ENCODE measurements at regions not wholly inside any gene's neighbourhood (a gene's known extent, or its start where the extent isn't known, plus 50 kb on each side); places are given as distances from the start of the nearest gene placed in this dataset.

DNA sequence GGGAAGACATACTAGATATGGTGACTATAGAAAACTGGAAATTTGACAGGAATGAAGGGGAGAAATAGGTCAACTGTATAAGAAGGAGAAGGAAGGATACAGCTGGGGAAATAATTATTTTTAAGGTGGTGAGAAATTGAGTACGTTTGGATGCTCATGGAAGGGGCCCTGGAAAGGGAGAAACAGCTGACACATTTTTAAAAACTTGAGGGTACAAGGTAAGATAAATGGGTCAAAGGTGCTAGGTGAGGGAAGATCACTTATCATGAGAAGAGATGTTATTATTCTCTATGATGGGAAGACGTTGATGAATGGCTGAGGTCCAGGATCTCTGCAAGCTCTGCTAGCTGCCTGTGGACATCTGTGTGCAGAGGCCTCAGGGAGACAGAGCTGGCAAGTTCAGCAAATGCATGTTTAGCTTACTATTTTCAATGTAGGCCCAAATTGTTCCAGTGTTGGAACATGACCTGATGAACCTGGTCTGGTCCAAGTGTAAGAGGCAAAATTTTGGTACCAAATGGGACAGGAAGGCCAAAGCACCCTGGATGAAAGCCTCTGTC lies 181.7 kb downstream of the MTRR start:
- no peak for DNase-seq

GRCh38 chr5:8053270-8053669 lies 184.3 kb downstream of the MTRR start:
- DNase-seq = no peak

GRCh38 chr5:8057769-8058168 lies 188.8 kb downstream of the MTRR start:
- no peak for DNase-seq

DNA sequence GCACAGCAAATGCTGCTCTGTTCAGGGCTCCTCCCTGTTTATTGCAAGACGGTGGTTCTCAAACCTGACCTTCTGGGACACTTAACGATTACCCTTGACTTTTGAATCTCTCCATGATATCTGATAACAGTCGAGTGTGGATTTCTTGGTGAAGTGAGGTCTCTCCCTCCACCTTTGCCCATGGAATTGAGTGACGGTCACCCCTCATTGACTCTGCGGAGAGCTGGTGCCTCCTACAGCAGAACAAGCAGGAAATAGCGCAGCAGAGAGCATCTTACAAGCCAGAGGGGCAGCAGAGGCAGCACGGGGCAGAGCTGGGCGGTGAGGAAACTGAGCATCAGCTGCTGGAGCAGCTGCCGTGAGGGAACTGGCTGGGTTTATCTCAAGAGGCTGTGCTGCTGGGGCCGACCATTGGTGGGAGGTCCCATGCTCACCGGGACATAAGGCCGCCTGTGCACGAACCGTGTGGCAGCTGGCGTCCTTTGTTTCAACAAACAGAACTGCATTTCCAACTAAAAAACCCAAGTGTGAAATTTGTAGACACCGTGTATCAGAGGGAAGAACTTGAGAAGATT lies 189.8 kb downstream of the MTRR start:
- peak; percentile 29 for DNase-seq

DNA sequence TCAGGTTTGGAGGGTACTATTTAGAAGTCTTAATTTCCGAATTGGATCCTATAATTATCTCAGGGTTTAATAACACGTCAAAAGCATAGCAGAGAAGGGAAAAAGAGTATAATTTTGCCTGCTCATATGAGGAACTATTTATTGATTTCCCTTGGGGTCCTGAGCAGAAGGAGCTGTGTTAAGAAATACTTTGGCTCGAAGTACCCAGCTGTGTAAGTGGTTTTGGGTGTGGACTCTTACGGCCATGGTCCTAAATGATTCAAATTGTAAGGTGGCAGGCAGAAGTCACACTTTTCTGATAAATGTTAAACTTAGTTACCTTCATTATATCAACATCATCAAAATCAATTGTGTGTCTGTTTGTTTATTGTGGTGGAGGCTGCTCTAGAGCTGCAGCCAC lies 190.4 kb downstream of the MTRR start:
- no peak for DNase-seq

GRCh38 chr5:8060235-8060952 lies 191.4 kb downstream of the MTRR start:
- DNase-seq = no peak

- no peak for DNase-seq
These were observed 192.0 kb downstream of the MTRR start for GRCh38 chr5:8060953-8061429.

- DNase-seq = no peak
These were observed 193.6 kb downstream of the MTRR start for GRCh38 chr5:8062521-8062920.

GRCh38 chr5:8068078-8068477 lies 199.1 kb downstream of the MTRR start:
- no peak for DNase-seq

GRCh38 chr5:8070138-8070537 lies 201.2 kb downstream of the MTRR start:
- no peak for DNase-seq

DNA sequence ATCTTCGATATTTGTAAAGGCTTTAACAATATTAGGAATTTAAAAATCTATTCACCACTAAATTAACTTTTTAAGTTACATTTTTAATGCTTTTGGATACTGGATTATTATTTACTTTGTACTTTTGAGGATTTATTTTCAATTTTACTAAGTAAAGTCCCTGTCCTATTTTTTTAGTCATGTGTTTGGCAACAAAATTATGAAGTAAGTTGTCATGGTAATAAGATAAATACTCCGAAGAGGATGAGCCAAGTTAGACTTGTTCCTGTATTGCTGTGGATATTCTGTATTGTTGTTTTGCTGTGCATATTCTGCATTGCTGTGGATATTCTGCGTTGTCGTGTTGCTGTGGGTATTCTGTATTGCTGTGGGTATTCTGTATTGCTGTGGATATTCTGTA lies 210.1 kb downstream of the MTRR start:
- no peak for DNase-seq

DNA sequence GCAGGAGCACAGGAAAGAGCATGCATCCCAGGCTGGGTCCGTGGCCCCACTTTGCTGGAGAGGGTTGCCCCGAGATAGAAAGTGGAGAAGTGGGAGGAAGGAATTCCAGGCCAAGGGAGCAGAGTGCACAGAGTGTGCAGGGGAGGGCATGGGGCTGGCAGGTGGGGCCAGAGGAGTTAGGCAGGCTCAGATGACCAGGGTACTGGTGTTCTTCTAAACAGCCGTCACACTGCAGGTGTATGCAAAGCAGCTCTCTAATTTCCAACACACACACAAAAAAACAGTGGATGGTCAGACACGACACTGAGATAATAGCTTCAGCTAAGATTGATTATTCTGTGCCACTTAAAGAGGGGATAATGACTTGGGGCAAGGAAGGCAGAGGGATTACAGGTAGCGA lies 212.2 kb downstream of the MTRR start:
- no peak for DNase-seq

GRCh38 chr5:8093669-8094068 lies 224.7 kb downstream of the MTRR start:
- DNase-seq = no peak

GRCh38 chr5:8094304-8094703 lies 225.4 kb downstream of the MTRR start:
- no peak for DNase-seq

GRCh38 chr5:8097146-8097545 lies 228.2 kb downstream of the MTRR start:
- DNase-seq = no peak

DNA sequence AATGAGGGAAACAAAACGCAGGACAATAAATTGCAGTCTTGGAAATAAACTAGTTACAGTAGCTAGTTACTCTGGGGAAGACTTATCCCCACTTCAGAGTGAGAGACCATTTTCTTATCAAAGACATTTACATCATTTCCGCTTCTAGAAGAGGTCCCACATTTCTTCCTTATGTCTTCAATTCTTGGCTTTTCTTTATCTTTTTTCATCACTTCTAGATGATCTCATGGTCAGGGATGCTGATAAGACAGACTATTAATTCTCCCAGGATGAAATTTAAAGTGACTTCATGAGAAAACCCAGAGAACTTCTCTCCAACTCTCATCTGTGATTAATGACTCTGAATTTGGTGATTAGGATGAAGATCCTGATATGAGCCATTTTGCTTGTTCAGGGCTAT lies 229.1 kb downstream of the MTRR start:
- DNase-seq = no peak

DNA sequence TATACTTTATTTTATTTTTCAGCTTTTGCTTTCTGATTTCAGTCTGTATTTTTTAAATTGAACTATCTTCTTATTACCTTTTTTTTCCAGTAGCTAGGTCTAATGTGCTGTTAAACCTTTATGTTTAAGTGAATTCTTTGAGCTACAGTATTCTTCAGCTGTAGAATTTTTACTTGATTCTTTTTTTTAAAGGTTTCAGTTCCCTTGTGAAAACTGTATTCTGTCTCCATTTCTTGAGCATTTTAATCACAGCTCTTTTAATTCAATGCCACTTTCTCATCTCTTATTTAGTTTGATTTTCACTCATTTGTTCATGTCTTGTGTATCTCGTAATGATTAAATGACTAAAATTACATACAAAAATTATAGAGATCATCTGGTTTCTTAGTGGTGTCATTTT lies 233.8 kb downstream of the MTRR start:
- no peak for DNase-seq

GRCh38 chr5:8114597-8115266 lies 245.8 kb downstream of the MTRR start:
- no peak for DNase-seq

DNA sequence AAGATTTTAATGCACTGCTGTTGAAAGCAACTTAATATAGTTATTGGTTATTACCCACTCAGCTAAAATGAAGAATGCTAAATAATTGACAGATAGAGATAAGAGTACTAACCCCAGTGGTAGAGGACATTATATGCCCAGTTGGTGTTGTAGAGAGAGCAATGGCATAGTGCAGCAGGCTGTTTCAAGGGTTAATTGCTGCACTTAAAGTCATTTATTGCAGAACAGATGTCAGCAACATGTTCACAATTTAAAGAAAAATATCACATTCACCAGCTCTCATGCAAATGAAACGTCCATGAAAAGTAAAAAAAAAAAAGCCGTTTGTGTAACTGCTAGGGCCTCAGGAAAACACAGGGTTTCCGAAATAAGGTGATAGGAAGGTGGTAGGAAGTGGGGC lies 254.6 kb downstream of the MTRR start:
- DNase-seq = no peak

DNA sequence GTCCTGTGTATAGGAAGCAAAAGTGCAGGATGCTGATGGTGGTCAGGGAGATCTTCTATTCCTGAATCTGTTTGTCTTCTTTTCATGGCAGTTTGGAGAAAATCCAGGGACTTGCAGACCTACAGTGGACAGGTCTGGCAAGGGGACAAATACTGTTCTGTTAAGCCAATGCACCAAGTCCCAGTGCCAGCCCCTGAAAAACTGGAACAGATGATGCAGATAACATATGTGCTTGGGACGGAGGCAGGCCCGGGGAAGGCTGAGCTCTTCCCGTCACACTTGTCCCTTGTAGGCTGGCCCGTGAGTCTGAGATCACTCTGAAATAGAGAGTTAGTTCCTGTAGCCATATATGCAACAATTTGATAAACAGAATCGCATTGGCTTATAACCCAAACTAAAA lies 265.7 kb downstream of the MTRR start:
- no peak for DNase-seq

GRCh38 chr5:8135742-8136141 lies 266.8 kb downstream of the MTRR start:
- no peak for DNase-seq

- DNase-seq = no peak
These were observed 267.3 kb downstream of the MTRR start for GRCh38 chr5:8136271-8136670.

DNA sequence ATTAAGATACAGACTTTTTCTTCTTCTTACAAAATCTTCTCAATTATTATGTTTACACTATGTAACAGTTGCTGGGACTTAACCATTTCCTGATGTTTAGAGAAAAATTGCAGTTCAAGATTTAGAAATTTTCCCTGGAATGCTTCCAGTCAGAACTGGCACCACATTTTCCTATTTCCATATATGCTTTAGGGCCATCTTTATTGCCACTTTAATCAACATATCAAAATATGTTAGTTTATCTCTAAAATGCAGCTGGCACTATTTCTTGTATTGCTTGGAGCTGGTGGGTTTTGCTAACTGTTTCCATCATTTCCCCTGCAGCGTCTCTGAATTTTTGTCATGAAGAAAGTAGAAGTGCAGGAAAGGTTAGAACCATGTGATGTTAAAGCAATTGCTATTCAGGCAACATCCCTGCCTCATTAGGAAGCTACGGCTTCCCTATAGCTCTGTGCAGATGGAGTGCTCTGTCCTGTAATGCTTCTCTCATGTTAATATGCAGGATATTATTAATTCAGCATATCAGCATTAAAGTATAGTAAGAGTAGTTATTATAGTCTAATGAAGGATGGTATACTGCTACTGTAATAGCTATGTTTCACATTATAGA lies 269.1 kb downstream of the MTRR start:
- DNase-seq = no peak

All from right kidney (tissue), 1 donor.